HuH-7.5 (cell line): ENCODE measurements at regions not wholly inside any gene's neighbourhood (a gene's known extent, or its start where the extent isn't known, plus 50 kb on each side); places are given as distances from the start of the nearest gene placed in this dataset.

Experiments
- DNase-seq: peaks from one replicate; pipeline ENCODE4 v3.0.0; 2011; ENCODE audit warnings: low spot score

DNA sequence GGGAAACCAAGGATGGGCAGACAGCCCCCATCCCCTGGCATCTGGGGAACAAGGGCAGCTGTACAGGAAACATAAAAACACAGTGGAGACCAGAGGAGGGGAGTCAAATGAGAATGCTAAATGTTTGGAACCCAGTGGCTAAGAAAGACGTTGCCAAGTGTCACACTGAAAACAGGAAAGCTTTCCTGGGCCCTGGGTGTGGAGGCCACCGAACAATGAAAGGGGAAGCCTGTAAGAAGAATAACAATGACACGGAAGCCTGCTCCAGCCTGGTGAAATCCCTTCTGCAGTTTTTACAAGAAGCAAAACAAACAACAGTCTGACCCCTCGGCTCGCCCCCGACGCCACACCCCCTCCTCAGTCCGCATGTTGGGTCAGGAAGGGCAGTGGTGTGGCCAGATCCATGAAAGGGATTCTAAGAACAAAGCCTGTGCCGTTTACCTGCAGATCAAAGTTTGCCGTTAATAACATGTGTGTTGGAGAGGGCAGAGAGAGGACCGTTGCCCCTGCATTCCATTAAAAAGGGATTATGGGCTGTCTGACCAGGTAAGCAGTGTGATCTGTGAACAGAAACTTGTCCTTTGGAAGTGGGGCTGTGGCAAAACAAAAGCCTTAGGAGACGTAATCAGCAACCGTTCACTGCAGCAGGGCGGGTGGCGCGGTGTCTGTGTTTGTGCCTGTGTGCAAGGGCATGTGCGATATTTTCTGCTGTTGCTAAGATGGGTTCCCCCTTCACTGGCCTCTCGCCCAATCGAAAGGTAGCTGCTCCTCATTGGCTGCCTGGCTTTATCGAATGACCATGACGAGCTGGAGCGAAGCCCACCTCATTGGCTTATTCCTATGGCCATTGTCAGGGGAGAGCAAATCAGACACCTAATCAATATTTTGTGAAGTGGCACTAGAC is 113.7 kb upstream of the BLID start:
- no peak for DNase-seq

DNA sequence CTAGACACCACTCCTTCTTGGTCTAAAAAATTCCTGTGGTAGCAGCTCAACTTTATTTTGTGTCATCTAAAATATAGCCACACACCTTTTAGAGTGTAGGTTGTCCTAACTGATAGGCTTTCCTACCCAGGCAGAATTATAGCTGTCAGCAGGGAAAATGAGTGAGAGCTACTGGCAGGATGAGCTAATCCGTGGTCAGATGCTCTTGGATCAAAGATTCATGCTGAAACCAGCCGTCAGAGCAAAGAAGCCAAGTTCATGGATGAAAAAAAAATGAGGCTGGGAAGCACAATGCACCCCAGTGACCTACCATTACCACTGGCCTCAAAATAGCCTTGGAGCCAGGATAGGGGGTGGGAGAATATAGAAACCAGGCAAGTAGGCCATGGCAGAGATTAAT is 113.1 kb upstream of the BLID start:
- DNase-seq: no peak

DNA sequence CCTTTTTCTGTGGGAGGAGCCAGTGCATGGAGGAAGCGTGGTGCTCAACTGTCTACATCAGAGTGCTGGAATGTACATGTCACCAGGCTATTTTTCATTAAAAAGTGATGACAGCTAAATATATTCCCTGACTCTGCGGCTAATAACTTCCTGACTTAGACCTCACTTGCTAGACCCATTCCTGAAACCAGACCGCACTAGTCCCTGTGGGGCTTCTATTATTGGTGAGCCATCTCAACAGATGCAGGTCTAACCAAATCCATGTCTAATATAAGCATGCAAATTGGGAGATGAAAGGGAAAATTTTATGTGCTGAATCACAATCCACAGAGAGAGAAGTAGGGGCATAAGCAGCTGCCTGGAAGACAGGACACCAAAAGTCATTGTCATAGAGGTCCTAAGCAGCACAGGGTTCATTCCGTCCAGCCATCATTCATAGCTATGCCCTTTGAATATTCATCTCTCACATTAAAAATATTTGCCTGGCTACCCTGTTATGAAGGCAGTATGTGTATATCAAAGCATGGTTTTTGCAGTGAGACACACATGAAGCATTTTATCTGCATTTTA is 110.9 kb upstream of the BLID start:
- DNase-seq: no peak

DNA sequence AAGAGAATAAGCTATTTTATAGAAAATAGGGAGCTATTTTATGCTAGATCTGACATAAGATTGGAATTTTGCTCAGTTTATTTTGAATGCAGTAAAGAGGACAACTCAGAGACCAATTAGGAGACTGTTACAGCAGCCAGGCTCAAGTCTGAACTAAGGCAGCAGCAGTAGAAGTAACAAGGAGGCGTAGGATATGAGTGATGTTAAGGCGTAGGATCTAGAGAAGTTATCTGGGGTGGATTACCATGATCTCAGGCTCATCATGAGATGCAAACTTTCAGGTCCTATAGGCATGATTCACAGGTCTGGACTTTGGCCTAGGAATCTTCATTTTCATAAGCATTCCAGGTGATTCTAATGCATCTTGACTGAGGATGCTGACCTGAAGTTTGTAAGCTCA is 108.9 kb upstream of the BLID start:
- no peak for DNase-seq

DNA sequence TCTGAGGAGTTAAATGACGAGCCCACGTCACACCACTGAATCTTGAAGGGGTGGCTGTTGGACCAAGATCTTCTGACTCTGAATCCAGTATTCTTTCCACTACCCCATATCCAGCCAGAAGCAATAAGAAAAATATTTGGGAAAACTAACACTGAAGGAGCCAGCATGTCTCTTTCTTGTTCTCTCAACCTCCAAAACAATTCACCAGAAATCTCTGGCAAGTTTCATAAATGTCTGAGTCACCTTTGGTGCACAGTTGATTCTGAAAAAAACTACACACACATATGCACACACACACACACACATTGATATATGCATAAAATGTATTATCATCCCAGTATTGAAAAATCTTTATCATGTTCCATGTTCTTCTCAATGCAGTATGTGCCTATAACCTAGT is 104.3 kb upstream of the BLID start:
- no peak for DNase-seq

DNA sequence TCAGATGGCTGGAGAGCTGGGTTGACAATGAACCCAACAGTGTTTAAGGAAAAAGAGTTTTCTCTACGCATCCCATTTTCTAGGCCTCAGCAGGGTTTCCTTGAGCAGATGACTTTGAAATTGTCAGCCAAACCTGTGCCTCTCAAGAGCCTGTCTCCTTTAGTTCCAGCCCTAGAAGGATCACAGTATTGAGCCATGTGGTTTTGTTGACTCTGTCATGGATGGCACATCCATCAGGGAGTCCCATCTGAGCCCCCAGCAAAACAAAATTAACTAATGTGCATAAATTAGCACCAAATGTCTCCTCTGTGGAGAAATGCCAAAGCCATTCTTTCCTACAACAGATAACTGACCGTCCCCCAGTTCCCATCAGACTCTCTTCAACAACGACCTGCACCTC is 103.8 kb upstream of the BLID start:
- no peak for DNase-seq

DNA sequence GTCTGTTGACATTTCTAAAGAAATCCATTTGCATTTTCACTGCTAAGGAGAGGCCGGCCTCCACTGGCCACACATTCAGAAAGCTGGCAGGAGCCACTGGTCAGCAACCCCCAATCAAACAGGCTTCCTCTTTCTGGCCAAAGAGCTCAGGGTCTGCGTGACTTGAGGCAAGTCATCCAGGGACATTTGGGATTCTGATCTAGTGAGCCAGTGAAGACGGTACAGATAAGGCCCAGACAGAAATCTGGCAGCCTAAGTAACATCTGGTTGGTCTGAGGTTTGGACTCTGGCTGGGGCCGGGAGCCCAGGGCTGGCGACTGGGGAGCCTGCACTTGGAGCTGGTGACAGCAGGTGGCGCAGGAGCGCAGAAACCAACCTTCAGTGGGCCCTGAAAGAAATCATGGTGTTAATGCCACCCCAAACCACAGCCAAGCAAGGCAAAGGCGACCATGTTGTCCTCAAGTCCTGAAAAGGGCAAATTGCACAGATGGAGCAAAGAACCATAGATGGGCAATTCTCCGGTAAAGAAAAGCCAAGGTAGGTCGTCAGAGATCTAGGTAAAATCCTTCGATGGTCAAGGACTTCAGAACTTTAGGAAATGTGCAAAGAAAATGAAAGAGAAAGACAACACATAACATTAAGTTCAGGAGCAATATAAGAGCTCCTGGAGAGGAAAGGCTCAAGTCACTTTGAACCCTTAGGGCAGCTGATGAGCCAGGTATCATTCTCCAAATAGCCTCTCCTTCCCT is 99.4 kb upstream of the BLID start:
- DNase-seq: peak; percentile 54

DNA sequence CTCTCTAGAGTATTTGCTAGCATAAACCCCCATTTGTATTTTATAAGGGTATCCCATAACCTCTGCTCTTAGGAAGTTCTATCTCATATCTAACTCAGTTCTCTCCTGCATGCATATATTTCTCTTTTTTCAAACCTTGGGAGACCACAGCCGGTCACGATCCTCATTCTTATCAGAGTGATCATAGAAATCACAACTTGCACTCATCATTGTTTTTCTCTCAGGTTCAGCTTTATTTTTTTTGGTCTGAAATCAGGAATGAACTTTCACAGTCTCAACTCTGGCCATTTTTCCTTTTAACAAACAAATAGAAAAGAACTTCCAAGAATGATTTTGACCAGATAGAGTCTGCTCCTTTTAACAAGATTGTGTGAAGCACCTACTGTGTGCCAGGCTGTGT is 98.6 kb upstream of the BLID start:
- DNase-seq: no peak

DNA sequence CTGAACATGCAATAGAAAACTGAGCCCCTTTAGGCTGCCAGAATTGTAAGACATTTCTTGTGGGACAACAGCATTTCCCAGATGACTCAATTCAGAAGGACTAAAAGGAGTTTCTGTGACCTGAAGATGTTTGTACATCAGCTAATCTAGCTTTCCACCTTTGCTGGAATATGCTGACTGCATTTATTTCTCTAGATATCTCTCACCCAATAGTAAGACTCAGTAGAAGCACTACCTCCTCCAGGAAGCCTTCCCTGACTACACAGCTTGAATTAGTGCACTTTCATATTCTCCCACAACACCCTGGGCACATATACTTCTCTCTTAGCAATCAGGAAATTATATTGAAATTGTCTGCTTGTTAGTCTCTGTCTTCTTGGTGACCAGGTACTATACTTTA is 98.1 kb upstream of the BLID start:
- DNase-seq: no peak

DNA sequence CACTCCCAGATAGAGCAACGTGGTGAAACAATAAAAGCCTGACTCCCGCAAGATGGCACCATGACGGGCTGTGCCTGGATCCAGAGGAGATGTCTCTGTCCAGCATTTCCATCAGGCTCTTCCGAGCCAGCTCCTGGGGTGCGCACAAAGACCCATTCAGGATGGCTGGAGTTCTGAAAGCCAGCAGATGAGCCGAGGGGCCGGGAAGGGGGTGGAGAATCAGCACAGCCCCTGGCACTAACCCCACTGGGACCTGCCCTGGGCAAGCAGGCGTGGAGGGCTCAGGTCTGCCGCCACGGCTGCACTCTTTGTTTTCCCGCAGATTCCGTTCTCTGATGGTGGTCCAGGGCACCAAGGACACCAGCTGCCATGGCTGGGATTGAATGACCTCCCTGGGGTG is 97.2 kb upstream of the BLID start:
- DNase-seq: no peak

DNA sequence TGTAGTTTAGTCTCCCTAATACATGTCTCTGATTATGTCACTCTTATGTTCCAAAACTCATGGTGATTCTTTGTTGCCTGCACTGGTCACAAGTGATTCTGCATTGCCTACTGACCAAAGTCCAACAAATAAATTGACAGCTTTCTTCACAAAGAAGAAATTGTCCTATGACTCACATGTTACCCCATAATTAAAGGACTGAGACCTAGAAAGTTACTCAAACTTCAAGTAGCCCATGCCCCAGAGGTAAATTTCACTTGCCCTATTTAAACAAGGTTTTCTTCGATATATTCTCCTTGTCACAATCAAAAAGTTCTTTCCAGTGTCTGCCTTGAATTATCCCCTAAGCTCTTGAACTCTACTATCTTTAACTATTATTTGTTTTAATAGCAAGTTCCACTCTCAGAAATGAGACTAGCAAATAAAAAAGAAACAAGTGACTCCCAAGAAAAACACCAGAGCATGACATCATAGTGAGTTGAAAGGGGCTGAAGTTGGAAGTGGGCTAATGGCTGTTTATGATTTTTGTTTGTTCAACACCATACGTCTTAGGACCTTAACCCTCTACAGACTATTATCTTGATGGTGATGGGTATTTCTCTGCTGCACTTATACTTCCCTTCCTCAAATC is 94.5 kb upstream of the BLID start:
- DNase-seq: no peak

DNA sequence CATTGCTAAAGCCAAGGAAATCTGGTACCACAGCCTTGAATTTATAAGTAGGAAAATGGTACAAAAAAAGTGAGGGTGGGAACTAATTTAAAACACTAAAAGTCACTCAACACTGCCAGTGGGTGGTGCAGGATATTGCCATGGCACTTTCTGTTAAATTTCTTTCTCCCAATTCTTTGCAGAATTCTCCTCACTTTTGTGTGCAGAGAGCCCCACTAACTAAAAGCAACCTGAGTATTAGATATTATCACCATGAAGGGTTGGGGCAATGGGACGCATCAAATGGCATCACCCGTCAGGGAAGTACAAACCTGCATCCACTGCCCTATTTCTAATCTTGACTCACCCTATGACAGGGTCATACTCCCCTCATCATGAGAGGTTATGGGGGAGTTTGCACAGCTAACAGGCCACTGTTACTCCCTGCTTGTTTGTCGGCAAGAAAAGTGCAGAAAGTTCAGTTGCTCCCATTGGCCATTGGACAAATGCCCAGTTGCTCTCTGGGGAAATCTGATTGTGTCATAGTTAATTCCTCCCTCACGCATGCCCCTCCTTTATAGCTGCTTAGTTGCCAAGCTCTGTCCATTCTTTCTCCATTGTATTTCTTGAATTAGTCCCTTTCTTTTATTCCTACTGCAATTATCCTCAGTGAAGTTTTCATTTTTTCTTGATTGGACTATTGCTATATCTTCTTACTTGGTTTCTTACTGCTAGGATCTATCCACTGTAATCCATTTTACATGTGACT is 93.8 kb upstream of the BLID start:
- no peak for DNase-seq

DNA sequence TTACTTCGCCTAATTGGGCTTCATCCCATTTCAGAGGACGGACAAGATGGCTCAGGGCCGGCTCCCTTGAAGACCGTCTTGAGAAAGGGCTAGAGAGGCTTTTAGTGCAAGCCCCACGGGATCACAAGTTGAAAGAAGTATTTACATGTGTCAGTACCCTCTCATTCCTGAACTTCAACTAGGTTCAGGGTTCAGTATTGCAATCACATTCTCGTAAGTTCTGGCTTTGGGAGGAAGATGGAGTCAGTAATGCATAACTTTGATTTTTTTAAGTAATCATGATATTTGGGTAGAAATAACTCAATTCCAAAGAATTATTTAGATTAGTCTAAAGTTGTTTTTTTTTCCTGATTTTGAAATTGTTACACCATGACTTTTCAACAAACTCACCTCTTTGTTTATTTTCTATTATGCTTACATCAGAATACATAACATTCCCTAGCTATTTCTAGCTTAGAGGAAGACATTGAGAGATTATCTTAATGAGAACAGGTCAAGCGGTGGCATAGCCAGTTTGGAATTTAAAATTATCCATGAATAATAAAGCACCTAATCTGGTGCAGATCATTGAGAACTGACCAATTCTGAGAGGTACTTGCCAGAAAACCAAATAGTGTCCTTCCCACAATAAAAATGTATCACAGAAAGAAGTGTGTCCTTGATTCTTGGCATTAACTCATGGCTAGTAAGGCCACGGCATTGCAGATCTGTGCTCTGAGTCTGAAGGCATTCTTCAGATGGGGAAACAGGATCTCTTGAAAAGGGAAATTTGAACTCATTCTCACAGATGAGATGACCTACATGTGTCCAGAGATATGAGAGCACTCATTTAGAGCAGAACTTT is 92.1 kb upstream of the BLID start:
- no peak for DNase-seq

DNA sequence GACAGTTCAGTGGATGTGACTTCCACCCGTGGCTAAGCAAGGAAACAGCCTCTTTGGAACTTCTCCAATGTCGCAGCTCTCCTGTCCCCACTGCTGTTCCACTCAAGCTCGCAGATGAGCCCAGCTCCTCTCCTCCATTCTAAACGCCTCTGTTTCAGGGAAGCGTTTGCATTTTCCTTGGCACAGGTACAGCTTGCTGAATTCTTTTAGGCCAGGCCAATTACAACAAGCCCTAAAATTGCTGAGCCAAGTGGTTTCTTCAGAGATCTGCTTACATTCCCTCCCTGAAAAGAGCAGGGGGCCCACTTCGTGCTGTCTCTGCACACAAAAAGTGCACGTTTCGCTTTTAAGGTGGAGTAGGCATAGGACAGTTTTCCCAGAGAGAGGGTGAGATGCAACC is 91.5 kb upstream of the BLID start:
- no peak for DNase-seq

DNA sequence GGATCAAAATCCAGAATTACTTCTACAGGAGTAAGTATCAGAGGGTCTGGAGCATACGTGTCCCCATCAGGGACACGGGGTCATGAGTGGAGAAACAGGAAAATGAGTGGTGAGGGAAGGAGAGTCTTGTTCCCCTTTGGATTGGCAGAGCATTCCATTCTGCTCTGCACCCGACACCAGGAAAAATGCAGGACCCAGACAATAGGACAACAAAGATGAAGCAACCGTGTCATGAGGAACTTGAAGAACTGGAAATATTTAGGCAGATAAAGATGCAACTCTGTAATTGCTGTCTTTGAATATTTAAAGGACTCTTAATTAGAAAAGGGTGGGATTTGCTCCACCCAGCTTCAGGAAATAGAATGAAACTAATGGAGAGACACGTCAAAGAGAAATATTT is 89.0 kb upstream of the BLID start:
- DNase-seq: no peak

DNA sequence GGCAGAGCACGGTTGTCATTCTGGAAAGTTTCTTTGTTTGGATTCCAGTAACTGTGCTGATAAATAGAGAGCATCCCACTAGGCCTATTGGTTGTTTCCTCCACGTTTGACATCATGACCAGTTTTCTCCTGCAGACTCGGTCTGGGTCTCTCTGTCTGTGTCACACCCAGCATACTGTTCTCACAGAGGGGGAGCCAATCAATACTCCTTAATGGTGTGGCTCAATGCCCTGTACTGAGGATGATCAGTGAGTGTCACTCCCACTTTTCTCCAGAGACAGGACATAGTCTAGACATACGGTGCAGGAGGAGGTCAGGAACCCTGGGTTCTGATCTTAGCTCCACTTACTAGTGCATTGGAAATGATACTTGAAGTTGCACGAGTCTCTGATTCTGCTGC is 88.2 kb upstream of the BLID start:
- no peak for DNase-seq

DNA sequence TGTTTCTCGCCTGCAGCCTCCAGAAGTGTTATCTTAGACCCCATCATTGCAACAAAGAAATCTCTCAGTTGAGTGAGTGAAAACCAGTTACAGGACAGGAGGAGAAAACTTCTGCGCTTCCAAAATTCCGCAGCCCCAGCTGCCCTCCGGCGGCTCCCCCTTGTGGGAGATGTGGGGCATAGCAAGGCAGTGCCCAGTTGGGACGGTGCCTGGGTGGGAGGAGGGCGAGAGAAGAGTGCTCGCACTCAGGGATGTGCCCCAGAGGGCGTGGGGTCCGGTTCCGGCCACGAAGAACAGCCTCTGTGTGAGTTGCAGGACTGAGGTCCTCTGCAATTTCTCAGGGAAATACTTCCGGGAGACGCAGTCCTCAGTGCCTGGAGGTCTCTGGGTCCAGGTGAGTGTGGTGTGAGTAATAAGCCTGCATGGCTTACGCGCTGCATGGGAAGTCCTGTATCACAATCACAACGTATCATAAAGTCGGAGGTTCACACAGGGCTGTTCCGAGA is 87.0 kb upstream of the BLID start:
- peak; percentile 33 for DNase-seq

DNA sequence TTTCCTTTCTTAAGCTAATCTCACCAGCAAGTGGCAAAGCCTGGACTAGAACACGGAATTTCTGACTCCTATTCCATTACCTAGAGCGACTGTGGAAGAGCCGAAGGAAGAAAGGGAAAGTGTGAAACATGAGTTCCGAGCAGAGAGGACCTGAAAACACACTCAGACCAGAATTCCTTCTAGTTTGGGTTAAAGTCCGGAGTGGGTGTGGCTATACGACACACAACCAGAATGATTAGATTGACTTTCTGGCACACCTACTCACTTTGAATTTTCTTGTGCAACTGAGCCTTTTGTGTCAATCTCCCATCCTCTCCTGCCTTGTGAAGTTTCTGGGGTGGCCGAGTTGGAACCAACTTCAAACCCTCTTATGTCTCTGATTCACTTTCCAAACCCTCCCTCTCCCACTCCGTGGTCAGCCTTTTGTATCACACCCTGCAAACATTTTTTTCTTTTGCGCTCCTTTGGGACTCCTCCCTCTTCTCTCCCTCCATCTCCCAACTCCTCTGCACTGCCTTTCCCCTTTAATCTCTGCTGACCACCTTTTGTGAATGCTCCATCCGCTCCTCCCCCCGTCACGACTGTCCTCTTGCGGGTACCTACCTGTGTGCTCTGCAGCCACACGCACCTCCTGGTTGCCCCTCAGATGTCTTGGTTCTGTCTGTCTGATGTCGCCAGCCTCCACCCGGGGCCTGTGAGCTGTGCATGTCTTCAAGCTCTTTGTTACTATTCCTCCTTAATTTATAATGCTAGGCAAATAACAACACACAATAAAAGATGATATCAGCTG is 86.3 kb upstream of the BLID start:
- no peak for DNase-seq

DNA sequence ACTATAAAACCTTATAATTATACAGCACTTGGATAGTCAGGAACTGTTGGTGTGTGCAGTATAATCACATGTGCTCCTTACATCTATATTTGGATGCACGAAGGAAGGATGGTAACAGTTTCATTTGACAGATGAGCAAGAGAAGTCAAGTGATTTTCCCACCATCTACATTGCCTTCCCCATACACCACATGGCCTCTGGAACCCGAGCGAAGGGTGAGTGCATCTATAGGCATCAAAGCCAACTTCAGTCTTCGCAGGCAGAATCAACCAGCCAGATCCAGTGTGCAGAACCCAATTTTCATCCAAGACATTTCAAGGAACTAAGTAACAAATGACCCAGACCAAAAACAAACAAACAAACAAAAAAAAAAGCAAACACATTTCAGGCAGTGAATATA is 85.1 kb upstream of the BLID start:
- DNase-seq: no peak

DNA sequence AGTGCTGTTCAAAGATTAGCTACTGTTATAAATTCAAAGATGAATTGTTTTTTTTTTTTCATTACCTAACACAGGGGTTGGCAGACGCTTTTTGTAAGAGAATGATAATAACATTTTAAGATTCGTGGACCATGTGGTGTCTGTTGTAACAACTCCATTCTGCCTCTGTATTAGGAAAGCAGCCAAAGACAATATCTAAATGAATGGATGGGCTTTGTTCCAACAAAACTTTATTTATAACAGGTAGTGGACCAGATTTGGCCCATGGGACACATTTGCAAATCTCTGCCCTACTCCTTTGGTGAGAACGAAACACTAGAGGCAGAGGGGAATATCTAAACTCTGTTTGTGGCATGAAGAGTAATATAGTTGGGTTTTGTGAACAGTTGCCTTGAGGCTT is 83.6 kb upstream of the BLID start:
- no peak for DNase-seq
